ENCODE measurements at regions not wholly inside any gene's neighbourhood (a gene's known extent, or its start where the extent isn't known, plus 50 kb on each side); places are given as distances from the start of the nearest gene placed in this dataset.

DNA sequence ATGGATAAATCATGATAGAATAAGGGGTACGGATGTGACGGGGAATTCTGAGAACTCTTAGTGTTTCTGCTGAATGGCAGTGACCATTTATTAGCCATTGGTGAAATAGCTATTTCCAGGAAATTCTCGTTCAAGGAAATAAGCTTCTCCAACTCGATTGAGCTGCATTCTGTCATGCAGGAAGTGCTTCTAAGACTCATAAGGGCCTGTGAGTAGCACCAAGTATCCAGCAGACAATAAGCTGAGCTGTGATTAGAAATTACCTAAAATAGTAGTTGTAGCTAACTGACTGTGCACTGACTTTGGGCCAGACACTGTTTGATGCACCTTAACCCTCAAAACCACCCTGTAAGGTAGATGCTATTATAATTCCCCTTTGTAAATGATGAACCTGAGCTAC lies 107.8 kb upstream of the IRX5 start:
- TF ChIP-seq, protein P1, sequence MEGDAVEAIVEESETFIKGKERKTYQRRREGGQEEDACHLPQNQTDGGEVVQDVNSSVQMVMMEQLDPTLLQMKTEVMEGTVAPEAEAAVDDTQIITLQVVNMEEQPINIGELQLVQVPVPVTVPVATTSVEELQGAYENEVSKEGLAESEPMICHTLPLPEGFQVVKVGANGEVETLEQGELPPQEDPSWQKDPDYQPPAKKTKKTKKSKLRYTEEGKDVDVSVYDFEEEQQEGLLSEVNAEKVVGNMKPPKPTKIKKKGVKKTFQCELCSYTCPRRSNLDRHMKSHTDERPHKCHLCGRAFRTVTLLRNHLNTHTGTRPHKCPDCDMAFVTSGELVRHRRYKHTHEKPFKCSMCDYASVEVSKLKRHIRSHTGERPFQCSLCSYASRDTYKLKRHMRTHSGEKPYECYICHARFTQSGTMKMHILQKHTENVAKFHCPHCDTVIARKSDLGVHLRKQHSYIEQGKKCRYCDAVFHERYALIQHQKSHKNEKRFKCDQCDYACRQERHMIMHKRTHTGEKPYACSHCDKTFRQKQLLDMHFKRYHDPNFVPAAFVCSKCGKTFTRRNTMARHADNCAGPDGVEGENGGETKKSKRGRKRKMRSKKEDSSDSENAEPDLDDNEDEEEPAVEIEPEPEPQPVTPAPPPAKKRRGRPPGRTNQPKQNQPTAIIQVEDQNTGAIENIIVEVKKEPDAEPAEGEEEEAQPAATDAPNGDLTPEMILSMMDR (conservative IDR thresholded peaks at IDR 0.05 in 1 of 2, IDR thresholded peaks at IDR 0.05 in 1 of 2; ENCODE audit: extremely low read depth in 1 of 2, insufficient read depth in 1 of 2, low read depth in 1 of 2, low read length in 2 of 2): no peak
- no peak for TF ChIP-seq EZH2 (IDR thresholded peaks at IDR 0.05; ENCODE audit: borderline replicate concordance, low read length)
